ENCODE measurements at regions not wholly inside any gene's neighbourhood (a gene's known extent, or its start where the extent isn't known, plus 50 kb on each side); places are given as distances from the start of the nearest gene placed in this dataset.
"Not testable (repeated sequence)": the region's sequence is repeated elsewhere in the genome, so short reads cannot be mapped to it uniquely, and the experiment has no call there.

- H3K4me1 ChIP-seq (replicated peaks): no peaks in the 10 kb centered on the region
- H3K27ac ChIP-seq: no peak overlapping the region
- H3K9me3 ChIP-seq (replicated peaks): no peaks in the 10 kb centered on the region; the same call in 1 of the 2 replicates
- H3K4me3 ChIP-seq: no peak overlapping the region
- no peaks in the 10 kb centered on the region for H3K27me3 ChIP-seq (replicated peaks)
- DNase-seq (ENCODE audit: low read depth in 1 of 2, low spot score in 2 of 2): no peak
- H3K36me3 ChIP-seq: no peaks in the 10 kb centered on the region
These were observed 86.3 kb downstream of the NUS1 start for GRCh38 chr6:117761610-117762009.

GRCh38 chr6:117771403-117771802, 96.1 kb downstream of the NUS1 start:
- Histone ChIP-seq H3K4me3 (no peak overlapping the region), H3K9me3 (replicated peaks) (no peaks in the 10 kb centered on the region; the same call in 1 of the 2 replicates), H3K4me1 (replicated peaks) (no peaks in the 10 kb centered on the region), H3K27me3 (replicated peaks) (no peaks in the 10 kb centered on the region), H3K36me3 (no peaks in the 10 kb centered on the region), H3K27ac (no peak overlapping the region)
- DNase-seq (ENCODE audit: low read depth in 1 of 2, low spot score in 2 of 2): no peak

GRCh38 chr6:117776441-117776840, 101.2 kb downstream of the NUS1 start:
- no peaks in the 10 kb centered on the region for H3K36me3 ChIP-seq
- H3K4me3 ChIP-seq: no peak overlapping the region
- H3K27me3 ChIP-seq (replicated peaks): no peaks in the 10 kb centered on the region
- no peaks in the 10 kb centered on the region for H3K4me1 ChIP-seq (replicated peaks)
- no peak overlapping the region for H3K27ac ChIP-seq
- H3K9me3 ChIP-seq (replicated peaks): no peaks in the 10 kb centered on the region; the same call in 1 of the 2 replicates
- DNase-seq (ENCODE audit: low read depth in 1 of 2, low spot score in 2 of 2): peak in 1 of 2 experiments; percentile 5

GRCh38 chr6:117781550-117781949, 106.3 kb downstream of the NUS1 start:
- H3K4me3 ChIP-seq: no peak overlapping the region
- H3K9me3 ChIP-seq (replicated peaks): no peaks in the 10 kb centered on the region
- no peaks in the 10 kb centered on the region for H3K36me3 ChIP-seq
- H3K27me3 ChIP-seq (replicated peaks): 0 out of 2 replicates have a peak, but pooled peaks cover 5% of the 10 kb centered on the region
- no peak overlapping the region for H3K27ac ChIP-seq
- H3K4me1 ChIP-seq (replicated peaks): no peaks in the 10 kb centered on the region
- DNase-seq (ENCODE audit: low read depth in 1 of 2, low spot score in 2 of 2): no peak

- H3K36me3 ChIP-seq: no peaks in the 10 kb centered on the region
- H3K27me3 ChIP-seq (replicated peaks): 0 out of 2 replicates have a peak, but pooled peaks cover 5% of the 10 kb centered on the region
- H3K27ac ChIP-seq: no peak overlapping the region
- DNase-seq (ENCODE audit: low read depth in 1 of 2, low spot score in 2 of 2): no peak
- no peaks in the 10 kb centered on the region for H3K9me3 ChIP-seq (replicated peaks)
- no peak overlapping the region for H3K4me3 ChIP-seq
- H3K4me1 ChIP-seq (replicated peaks): no peaks in the 10 kb centered on the region
These were observed 108.0 kb downstream of the NUS1 start for GRCh38 chr6:117783279-117783678.

- H3K36me3 ChIP-seq: no peaks in the 10 kb centered on the region
- no peaks in the 10 kb centered on the region for H3K4me1 ChIP-seq (replicated peaks)
- no peak overlapping the region for H3K27ac ChIP-seq
- no peak overlapping the region for H3K4me3 ChIP-seq
- no peaks in the 10 kb centered on the region for H3K27me3 ChIP-seq (replicated peaks)
- DNase-seq (ENCODE audit: low read depth in 1 of 2, low spot score in 2 of 2): no peak
- H3K9me3 ChIP-seq (replicated peaks): no peaks in the 10 kb centered on the region
These were observed 115.7 kb downstream of the NUS1 start for GRCh38 chr6:117791012-117791411.

GRCh38 chr6:117795234-117795633, 111.8 kb upstream of the SLC35F1 start:
- H3K36me3 ChIP-seq: no peaks in the 10 kb centered on the region
- H3K27ac ChIP-seq: no peak overlapping the region
- no peak for DNase-seq (ENCODE audit: low read depth in 1 of 2, low spot score in 2 of 2)
- H3K4me1 ChIP-seq (replicated peaks): no peaks in the 10 kb centered on the region
- H3K4me3 ChIP-seq: no peak overlapping the region
- H3K27me3 ChIP-seq (replicated peaks): no peaks in the 10 kb centered on the region
- H3K9me3 ChIP-seq (replicated peaks): no peaks in the 10 kb centered on the region

GRCh38 chr6:117798819-117799218, 108.2 kb upstream of the SLC35F1 start:
- not testable (repeated sequence) for H3K4me1 ChIP-seq (replicated peaks); H3K4me3 ChIP-seq; H3K27me3 ChIP-seq (replicated peaks); H3K9me3 ChIP-seq (replicated peaks); DNase-seq (ENCODE audit: low read depth in 1 of 2, low spot score in 2 of 2); H3K36me3 ChIP-seq; H3K27ac ChIP-seq

GRCh38 chr6:117810269-117810668, 96.8 kb upstream of the SLC35F1 start:
- H3K27me3 ChIP-seq (replicated peaks): no peaks in the 10 kb centered on the region
- DNase-seq (ENCODE audit: low read depth in 1 of 2, low spot score in 2 of 2): no peak
- no peaks in the 10 kb centered on the region for H3K36me3 ChIP-seq
- H3K9me3 ChIP-seq (replicated peaks): no peaks in the 10 kb centered on the region
- no peaks in the 10 kb centered on the region for H3K4me1 ChIP-seq (replicated peaks)
- H3K27ac ChIP-seq: no peak overlapping the region
- no peak overlapping the region for H3K4me3 ChIP-seq

- no peak overlapping the region for H3K27ac ChIP-seq
These were observed 89.6 kb upstream of the SLC35F1 start for GRCh38 chr6:117817499-117817898.

GRCh38 chr6:117817992-117818391, 89.1 kb upstream of the SLC35F1 start:
- Histone ChIP-seq H3K4me1 (replicated peaks) (no peaks in the 10 kb centered on the region), H3K27me3 (replicated peaks) (no peaks in the 10 kb centered on the region), H3K27ac (no peak overlapping the region), H3K9me3 (replicated peaks) (no peaks in the 10 kb centered on the region; the same call in 1 of the 2 replicates), H3K4me3 (no peak overlapping the region), H3K36me3 (no peaks in the 10 kb centered on the region)
- DNase-seq (ENCODE audit: low read depth in 1 of 2, low spot score in 2 of 2): no peak

More at GRCh38 chr6:117817499-117817898, 89.6 kb upstream of the SLC35F1 start:
- no peaks in the 10 kb centered on the region for H3K27me3 ChIP-seq (replicated peaks)
- DNase-seq (ENCODE audit: low read depth in 1 of 2, low spot score in 2 of 2): no peak
- no peaks in the 10 kb centered on the region; the same call in 1 of the 2 replicates for H3K9me3 ChIP-seq (replicated peaks)
- no peaks in the 10 kb centered on the region for H3K4me1 ChIP-seq (replicated peaks)
- H3K36me3 ChIP-seq: no peaks in the 10 kb centered on the region
- no peak overlapping the region for H3K4me3 ChIP-seq

- no peak for DNase-seq (ENCODE audit: low read depth in 1 of 2, low spot score in 2 of 2)
- Histone ChIP-seq H3K4me3 (no peak overlapping the region), H3K4me1 (replicated peaks) (no peaks in the 10 kb centered on the region), H3K9me3 (replicated peaks) (no peaks in the 10 kb centered on the region; the same call in 1 of the 2 replicates), H3K27me3 (replicated peaks) (no peaks in the 10 kb centered on the region), H3K27ac (no peak overlapping the region), H3K36me3 (no peaks in the 10 kb centered on the region)
These were observed 88.6 kb upstream of the SLC35F1 start for GRCh38 chr6:117818449-117818848.

GRCh38 chr6:117829594-117830319, 77.3 kb upstream of the SLC35F1 start:
- H3K4me1 ChIP-seq (replicated peaks): no peaks in the 10 kb centered on the region
- no peak overlapping the region for H3K27ac ChIP-seq
- no peaks in the 10 kb centered on the region for H3K36me3 ChIP-seq
- 0 out of 2 replicates have a peak, but pooled peaks cover 3% of the 10 kb centered on the region for H3K27me3 ChIP-seq (replicated peaks)
- no peaks in the 10 kb centered on the region for H3K9me3 ChIP-seq (replicated peaks)
- no peak overlapping the region for H3K4me3 ChIP-seq
- DNase-seq (ENCODE audit: low read depth in 1 of 2, low spot score in 2 of 2): peak; percentile 29 to 46

- no peak for DNase-seq (ENCODE audit: low read depth in 1 of 2, low spot score in 2 of 2)
- Histone ChIP-seq H3K9me3 (replicated peaks) (no peaks in the 10 kb centered on the region), H3K4me1 (replicated peaks) (no peaks in the 10 kb centered on the region), H3K4me3 (no peak overlapping the region), H3K27me3 (replicated peaks) (no peaks in the 10 kb centered on the region), H3K27ac (no peak overlapping the region), H3K36me3 (no peaks in the 10 kb centered on the region)
These were observed 69.8 kb upstream of the SLC35F1 start for GRCh38 chr6:117837261-117837660.

Measured in SJSA1 (cell line).